ENCODE measurements at regions not wholly inside any gene's neighbourhood (a gene's known extent, or its start where the extent isn't known, plus 50 kb on each side); places are given as distances from the start of the nearest gene placed in this dataset.
"Not testable (repeated sequence)": the region's sequence is repeated elsewhere in the genome, so short reads cannot be mapped to it uniquely, and the experiment has no call there.

GRCh38 chr4:118410138-118410537 is 57.3 kb upstream of the PRSS12 start:
- DNase-seq, result no peak

GRCh38 chr4:118417325-118417724 is 64.5 kb upstream of the PRSS12 start:
- DNase-seq, result no peak

DNA sequence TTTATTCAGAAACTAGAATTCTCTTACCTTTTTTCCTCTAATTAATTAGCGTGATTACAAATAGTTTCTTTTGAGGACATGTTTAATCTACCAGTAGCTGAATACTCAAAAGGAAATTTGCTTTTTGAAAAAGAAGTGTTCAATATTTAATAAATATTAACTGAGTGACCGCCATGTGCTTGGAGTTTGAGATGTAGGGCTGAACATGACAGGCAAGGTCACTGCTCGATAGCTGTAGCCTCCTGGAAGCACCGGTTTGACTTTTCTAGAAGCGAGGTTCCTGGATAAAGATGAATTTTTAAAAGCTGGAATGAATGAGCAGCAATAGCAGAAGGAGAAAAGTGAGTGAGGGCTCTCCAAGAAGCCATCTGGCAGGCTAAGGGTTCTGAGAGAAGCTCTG is 65.0 kb upstream of the PRSS12 start:
- not testable (repeated sequence) for DNase-seq

GRCh38 chr4:118418396-118418795 is 65.6 kb upstream of the PRSS12 start:
- DNase-seq, result not testable (repeated sequence)

DNA sequence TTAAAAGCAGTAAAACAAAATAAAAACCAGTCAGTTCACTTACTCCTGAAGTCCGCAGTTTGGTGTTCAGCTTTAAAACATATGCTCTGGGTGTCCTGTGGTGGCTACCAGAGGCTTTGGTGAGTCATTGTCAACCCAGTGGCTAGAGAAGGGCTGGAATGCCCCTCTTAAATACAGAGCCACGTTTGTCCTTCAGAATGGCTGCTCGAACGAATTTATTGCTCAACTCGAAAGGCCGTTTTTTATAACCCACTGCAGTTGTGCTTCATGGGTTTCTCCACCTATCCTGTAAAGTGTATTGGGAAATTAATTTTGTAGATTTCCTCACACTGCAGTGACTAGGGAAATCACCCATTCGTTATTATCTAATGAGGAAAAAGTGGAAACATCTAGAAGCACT is 66.8 kb upstream of the PRSS12 start:
- DNase-seq, result not testable (repeated sequence)

GRCh38 chr4:118424062-118424461 is 71.3 kb upstream of the PRSS12 start:
- peak; percentile 18 for DNase-seq

DNA sequence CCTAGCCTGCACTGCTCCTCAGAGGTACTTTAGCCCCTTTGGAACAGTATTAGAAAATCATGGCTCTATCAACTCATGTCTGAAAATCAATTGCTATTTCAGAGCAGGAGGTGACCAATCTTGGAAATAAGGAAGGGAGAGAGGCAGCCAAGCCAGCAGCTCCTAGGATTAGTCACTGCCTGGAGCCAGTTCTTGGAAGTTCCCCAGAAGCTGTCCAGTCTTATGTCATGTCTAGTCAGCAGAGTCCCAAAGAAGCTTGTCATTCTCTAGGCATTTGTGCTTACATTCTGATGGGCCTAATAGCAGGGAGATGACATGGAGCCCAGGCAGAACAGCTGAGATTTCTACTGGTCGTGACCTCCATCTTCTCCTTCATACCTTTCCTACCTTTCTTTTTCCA is 76.1 kb upstream of the PRSS12 start:
- DNase-seq, result not testable (repeated sequence)

DNA sequence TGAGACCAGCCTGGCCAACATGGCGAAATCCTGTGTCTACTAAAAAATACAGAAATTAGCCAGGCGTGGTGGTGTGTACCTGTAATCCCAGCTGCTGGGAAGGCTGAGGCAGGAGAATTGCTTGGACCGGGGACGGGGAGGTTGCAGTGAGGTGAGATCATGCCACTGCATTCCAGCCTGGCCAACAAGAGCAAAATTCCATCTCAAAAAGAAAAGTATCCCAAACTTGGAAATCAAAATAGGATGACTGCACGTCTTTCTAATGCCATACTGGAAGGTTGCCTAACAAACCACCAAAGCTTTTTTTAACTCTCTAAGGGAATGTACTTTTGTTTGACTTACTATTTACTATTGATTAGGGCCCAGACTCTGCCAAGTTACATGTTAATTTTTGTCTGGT is 79.6 kb upstream of the PRSS12 start:
- not testable (repeated sequence) for DNase-seq

- not testable (repeated sequence) for DNase-seq
Observed at GRCh38 chr4:118433612-118434375, 81.0 kb upstream of the PRSS12 start.

DNA sequence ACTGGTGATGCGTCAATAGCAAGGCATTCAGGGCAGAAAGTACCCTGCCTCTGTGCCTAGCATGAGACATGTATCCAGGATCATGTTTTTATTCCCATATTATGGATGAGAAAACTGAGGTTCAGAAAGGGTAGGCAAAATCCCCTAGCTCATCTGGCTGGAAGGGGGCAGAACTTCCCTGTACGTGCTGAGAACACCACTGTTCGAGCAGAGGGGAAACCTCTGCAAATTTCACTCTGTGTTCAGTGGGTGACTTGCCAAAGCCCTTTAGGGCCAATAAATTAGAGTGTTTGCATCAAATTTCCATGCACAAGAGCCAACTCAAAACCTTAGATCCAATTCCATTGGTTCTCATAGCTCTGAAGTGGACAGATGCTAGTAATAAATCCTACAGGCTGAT is 82.6 kb upstream of the PRSS12 start:
- not testable (repeated sequence) for DNase-seq

DNA sequence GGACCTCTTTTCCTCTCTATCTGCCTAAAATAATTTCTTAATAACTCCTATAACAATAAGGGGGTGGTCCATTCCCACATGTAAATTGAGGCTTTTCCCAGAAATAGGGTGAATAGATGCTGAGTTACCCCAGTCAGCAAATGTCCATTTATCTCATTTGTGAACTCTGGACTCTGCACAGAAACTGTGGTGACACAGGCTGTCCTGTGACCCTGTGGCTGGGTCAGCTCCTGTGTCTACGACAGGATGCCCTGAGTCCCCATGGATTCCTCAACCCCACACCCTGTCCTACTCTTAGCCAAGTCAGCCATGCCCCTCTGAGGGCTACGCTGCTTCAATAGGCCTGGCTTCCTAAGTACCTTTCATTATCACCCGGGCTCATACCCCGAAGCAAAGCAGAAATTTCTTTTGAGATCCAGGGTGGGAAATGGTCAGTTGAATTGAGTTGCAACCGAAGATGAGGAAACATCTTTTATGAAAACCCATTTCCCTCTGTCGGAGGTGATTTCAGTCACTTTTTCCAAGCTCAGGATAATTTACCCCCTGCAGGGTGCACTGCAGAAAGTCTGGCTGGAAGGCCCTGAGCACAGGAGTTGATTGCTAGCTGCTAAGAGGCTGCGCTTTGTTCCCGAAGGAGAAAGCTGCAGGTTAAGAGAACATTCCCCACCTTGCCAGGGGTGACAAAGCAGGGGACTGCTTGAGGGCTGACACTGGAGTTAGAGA is 89.5 kb upstream of the PRSS12 start:
- not testable (repeated sequence) for DNase-seq

DNA sequence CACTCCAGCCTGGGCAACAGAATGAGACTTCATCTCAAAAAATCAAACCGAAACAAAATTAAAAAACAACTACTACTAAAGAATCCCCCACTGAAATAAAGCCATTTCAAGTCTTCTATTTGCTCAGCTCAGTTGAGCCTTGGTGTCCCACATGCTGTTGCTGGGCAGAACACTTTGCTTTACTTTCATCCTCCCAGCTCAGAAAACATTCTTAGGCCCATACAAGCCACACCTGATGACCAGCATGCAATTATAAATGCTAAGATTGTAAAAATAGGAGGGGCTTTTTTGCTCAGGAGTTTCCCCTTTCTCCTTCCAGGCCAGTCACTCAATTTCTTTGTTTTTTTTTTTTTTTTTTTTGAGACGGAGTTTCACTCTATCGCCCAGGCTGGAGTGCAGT is 94.6 kb upstream of the PRSS12 start:
- not testable (repeated sequence) for DNase-seq

GRCh38 chr4:118454857-118455256 is 102.1 kb upstream of the PRSS12 start:
- not testable (repeated sequence) for DNase-seq

GRCh38 chr4:118461435-118461834 is 108.6 kb upstream of the PRSS12 start:
- DNase-seq, result not testable (repeated sequence)

- DNase-seq, result not testable (repeated sequence)
Observed at GRCh38 chr4:118465831-118466230, 113.0 kb upstream of the PRSS12 start.

GRCh38 chr4:118474001-118474626 is 121.3 kb upstream of the PRSS12 start:
- not testable (repeated sequence) for DNase-seq

DNA sequence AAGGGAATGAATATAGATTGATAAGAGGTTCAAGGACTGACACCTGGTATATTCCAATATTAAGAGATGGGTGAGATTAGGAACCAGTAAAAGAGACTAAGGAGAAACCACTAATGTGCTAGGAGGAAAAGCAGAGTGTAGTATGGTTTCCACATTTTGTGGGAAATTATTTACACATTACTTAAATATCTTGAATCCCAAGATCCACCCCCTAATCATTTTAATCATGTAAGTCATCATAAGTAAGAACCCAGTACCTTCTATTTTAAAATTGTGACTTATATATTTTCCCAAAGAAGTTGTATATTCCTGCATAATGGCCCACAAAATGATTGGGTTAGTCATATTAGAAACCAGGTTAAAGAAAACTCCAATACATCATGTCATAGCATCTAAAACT is 122.0 kb upstream of the PRSS12 start:
- not testable (repeated sequence) for DNase-seq

GRCh38 chr4:118475901-118476300 is 123.1 kb upstream of the PRSS12 start:
- DNase-seq, result not testable (repeated sequence)

- not testable (repeated sequence) for DNase-seq
Observed at GRCh38 chr4:118477826-118478225, 125.0 kb upstream of the PRSS12 start.

DNA sequence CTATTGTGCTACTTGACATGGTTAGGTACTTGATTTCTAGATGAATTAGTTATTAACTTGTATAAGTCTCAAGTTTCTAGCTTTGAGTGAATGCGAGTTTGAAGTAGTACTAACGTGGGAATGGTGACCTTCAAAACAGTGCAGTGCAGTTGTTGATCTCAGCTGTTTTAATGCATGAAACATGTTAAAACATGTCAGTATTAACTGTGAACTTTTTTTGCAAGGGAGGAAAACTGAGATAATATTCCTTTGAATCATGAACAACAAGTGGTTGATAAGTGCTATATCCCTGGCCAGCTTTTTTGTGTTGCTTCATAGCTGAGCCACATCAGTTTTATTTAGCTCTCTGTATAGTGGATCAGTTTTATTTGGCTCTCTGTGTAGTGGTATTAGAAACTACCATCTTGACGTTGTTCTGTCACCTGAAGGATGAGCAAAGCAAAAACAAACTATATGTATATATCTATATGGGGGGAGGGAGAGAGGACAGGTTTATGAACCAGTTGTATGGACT is 133.1 kb upstream of the PRSS12 start:
- DNase-seq, result not testable (repeated sequence)

DNA sequence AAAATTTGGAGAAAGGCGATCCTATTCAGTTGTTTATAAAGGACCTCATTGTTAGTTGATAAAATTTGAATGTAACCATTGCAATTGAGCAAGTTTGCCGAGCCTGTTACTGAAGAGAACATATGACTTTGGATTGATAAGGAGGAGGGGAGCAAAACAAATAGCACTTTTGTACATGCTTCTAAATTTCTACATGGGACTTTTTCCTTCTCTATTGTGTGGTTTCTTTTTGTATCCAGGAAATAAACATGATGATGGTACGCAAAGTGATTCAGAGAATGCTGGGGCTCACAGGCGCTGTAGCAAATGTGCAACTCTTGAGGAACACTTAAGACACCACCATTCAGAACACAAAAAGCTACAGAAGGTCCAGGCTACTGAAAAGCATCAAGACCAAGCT is 140.2 kb upstream of the PRSS12 start:
- DNase-seq, result not testable (repeated sequence)

- DNase-seq, result not testable (repeated sequence)
Observed at GRCh38 chr4:118494437-118494836, 141.6 kb upstream of the PRSS12 start.

- not testable (repeated sequence) for DNase-seq
Observed at GRCh38 chr4:118502967-118503366, 150.2 kb upstream of the PRSS12 start.

All from stimulated activated CD4-positive, alpha-beta T cell treated with anti-CD3 and anti-CD28 coated beads, Interleukin-4, amount 100 ng/mL, for 24 hours (primary cell).